PC-3 (cell line): ENCODE measurements at regions not wholly inside any gene's neighbourhood (a gene's known extent, or its start where the extent isn't known, plus 50 kb on each side); places are given as distances from the start of the nearest gene placed in this dataset.
"Not testable (repeated sequence)": the region's sequence is repeated elsewhere in the genome, so short reads cannot be mapped to it uniquely, and the experiment has no call there.

Experiments used
- ATAC-seq: fragments of 200-7000 bp; cut with Tn5 transposase; 2 replicates; pipeline ENCODE4 v1.9.1; 2020; ENCODE audit warnings: mild to moderate bottlenecking, moderate library complexity
- BruUV-seq: library from RNA; stranded (reverse); fragments of 400-500 nt; replicated peaks from 2 replicates; lab custom pipeline; 2021; lab: Mats Ljungman, UMichigan
- CTCF ChIA-PET: fragments of 300-600 bp; sonication (Branson Sonifier 250); formaldehyde crosslinking; loops from one replicate; lab custom pipeline; 2022; ENCODE audit warnings: antibody characterized with exemption; lab: Charles Lee
- POLR2A ChIA-PET: fragments of 300-600 bp; sonication (Branson Sonifier 250); formaldehyde crosslinking; loops from one replicate; lab custom pipeline; 2022; ENCODE audit warnings: antibody characterized with exemption; ENCODE audit not compliant: unreplicated experiment; lab: Charles Lee
- DNase-seq: peaks from one replicate; pipeline ENCODE4 v3.0.0-alpha.2; 2015
- H2AFZ ChIP-seq: fragments of 300-600 bp; sonication (generic); 2 replicates; pipeline ENCODE4 v1.6.0; 2016; ENCODE audit warnings: antibody characterized with exemption, low read length
- H3F3A ChIP-seq: fragments of 300-600 bp; sonication (generic); one replicate; pipeline ENCODE4 v1.6.0; 2017; ENCODE audit warnings: antibody characterized with exemption, low read length, control low read depth, mild to moderate bottlenecking; ENCODE audit not compliant: unreplicated experiment
- H3K27ac ChIP-seq: fragments of 300-600 bp; sonication (generic); 2 replicates; pipeline ENCODE4 v1.5.1; 2016; ENCODE audit warnings: mild to moderate bottlenecking, low read length
- H3K27me3 ChIP-seq: fragments of 300-600 bp; sonication (generic); 2 replicates; pipeline ENCODE4 v1.6.1; 2016; ENCODE audit warnings: low read length, mixed read lengths
- H3K36me3 ChIP-seq: fragments of 300-600 bp; sonication (generic); 2 replicates; pipeline ENCODE4 v1.6.1; 2016; ENCODE audit warnings: low read depth, mixed run types, low read length, mixed read lengths
- H3K4me1 ChIP-seq: fragments of 300-600 bp; sonication (generic); 2 replicates; pipeline ENCODE4 v1.5.1; 2016; ENCODE audit warnings: low read length; ENCODE audit not compliant: insufficient read depth
- H3K4me2 ChIP-seq: fragments of 300-600 bp; sonication (generic); 2 replicates; pipeline ENCODE4 v1.6.0; 2016; ENCODE audit warnings: low read length
- H3K4me3 ChIP-seq: fragments of 300-600 bp; sonication (generic); 2 replicates; pipeline ENCODE4 v1.5.1; 2016; ENCODE audit warnings: mild to moderate bottlenecking, low read length, mixed read lengths
- H3K79me2 ChIP-seq: fragments of 300-600 bp; sonication (generic); 2 replicates; pipeline ENCODE4 v1.6.1; 2017; ENCODE audit warnings: low read length, mixed read lengths
- H3K9ac ChIP-seq: fragments of 300-600 bp; sonication (generic); 2 replicates; pipeline ENCODE4 v1.6.0; 2016; ENCODE audit warnings: mild to moderate bottlenecking, low read length
- H3K9me2 ChIP-seq: fragments of 300-600 bp; sonication (generic); replicated peaks from 2 replicates; pipeline ENCODE4 v1.6.1; 2016; ENCODE audit warnings: mixed run types, low read length, mixed read lengths
- H3K9me3 ChIP-seq: fragments of 300-600 bp; sonication (generic); 2 replicates; pipeline ENCODE4 v1.6.1; 2016; ENCODE audit warnings: low read length, mixed read lengths
- H4K20me1 ChIP-seq: fragments of 300-600 bp; sonication (generic); 2 replicates; pipeline ENCODE4 v1.6.1; 2016; ENCODE audit warnings: low read length, mixed read lengths
- EZH2 ChIP-seq: fragments of 300-600 bp; sonication (generic); IDR thresholded peaks from one replicate; pipeline ENCODE4 v1.6.1; 2017; ENCODE audit warnings: antibody characterized with exemption, mild to moderate bottlenecking, low read length; ENCODE audit not compliant: unreplicated experiment
- EZH2phosphoT487 ChIP-seq: fragments of 300-600 bp; sonication (generic); IDR thresholded peaks from 2 replicates; pipeline ENCODE4 v1.6.1; 2018; ENCODE audit warnings: mild to moderate bottlenecking, antibody characterized with exemption, low read length, borderline replicate concordance
- intact Hi-C: fragments of 100-400 bp; cut with micrococcal nuclease; formaldehyde crosslinking; loops from 2 replicates; pipeline ENCODE4 v1.9.0; 2023
- TF ChIP-seq, protein P1 (sequence below): fragments of 300-600 bp; sonication (generic); conservative IDR thresholded peaks from 2 replicates; pipeline ENCODE4 v1.5.1; 2017; ENCODE audit warnings: antibody characterized with exemption, low read depth, mild to moderate bottlenecking, low read length

DNA sequence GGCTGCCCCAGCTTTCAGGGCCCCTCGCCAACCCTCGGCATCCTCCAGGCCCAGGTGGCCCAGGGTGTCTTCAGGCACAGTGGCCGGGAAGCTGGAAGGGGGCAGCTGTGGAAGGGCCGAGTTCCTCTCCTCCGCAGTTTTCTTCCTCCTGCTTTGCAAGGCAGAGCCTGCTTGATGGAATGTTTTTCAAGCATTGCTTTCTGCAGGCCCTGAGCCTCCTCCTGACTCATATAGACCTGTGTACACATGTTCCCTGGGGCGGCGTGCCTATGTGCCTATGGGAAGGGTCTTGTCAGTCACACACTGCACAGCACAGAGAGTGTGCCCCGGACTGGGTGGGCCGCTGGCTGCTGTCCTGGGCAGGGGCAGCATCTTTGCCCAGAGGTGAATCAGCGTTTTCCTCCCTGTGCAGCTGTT lies 107.5 kb downstream of the ERMARD start:
- H3K9ac ChIP-seq: no peak overlapping the region
- no peaks in the 10 kb centered on the region for H3K4me1 ChIP-seq
- H3K9me3 ChIP-seq: no peaks in the 10 kb centered on the region
- H3K4me3 ChIP-seq: no peak overlapping the region
- TF ChIP-seq EZH2: no peak
- H3K9me2 ChIP-seq: no peaks in the 10 kb centered on the region
- POLR2A ChIA-PET: no interaction called here
- H3K4me2 ChIP-seq: no peak overlapping the region
- intact Hi-C loops: no loop called here
- H3F3A ChIP-seq: no peaks in the 10 kb centered on the region
- H3K79me2 ChIP-seq: no peaks in the 10 kb centered on the region
- no peaks in the 10 kb centered on the region for H3K36me3 ChIP-seq
- ATAC-seq (no peak), DNase-seq (no peak)
- H3K27ac ChIP-seq: no peak overlapping the region
- H4K20me1 ChIP-seq: no peaks in the 10 kb centered on the region
- CTCF ChIA-PET: no interaction called here
- no peak overlapping the region for H2AFZ ChIP-seq
- H3K27me3 ChIP-seq: no peaks in the 10 kb centered on the region
- BruUV-seq: no TSS peak

DNA sequence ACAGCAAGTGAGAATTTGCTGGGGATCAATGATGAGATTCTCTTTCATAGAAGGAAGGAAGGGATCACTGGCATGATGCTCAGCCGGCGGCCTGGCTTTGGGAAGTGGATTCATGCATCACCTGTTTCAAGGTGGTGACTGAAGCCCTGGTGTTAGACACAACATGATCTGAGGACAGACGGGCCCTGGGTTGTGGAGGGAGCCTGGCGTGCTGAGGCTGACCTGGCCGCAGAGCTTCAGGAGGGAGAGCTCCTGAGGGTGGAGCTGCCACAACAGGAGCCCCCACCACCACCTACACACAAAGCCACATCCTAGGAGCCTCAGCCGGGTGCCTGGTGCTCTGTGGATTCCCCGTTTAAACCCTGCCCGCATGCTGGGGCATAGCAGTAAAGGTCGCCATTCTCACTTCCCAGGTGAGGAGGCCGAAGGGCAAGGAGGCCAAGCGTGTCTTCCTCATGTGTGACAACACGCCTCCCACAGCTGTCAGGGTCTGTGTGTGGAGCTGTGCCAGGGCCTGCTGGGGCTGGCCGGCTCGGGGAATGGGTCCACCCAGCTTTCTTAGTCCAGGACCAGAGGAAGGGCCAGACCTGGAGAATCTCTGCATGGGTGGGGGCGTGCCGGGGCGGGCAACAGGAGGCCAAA lies 107.0 kb downstream of the ERMARD start:
- ChIA-PET POLR2A (no interaction called here), CTCF (no interaction called here)
- TF ChIP-seq EZH2 (no peak), EZH2phosphoT487 (no peak)
- TF ChIP-seq, protein P1, sequence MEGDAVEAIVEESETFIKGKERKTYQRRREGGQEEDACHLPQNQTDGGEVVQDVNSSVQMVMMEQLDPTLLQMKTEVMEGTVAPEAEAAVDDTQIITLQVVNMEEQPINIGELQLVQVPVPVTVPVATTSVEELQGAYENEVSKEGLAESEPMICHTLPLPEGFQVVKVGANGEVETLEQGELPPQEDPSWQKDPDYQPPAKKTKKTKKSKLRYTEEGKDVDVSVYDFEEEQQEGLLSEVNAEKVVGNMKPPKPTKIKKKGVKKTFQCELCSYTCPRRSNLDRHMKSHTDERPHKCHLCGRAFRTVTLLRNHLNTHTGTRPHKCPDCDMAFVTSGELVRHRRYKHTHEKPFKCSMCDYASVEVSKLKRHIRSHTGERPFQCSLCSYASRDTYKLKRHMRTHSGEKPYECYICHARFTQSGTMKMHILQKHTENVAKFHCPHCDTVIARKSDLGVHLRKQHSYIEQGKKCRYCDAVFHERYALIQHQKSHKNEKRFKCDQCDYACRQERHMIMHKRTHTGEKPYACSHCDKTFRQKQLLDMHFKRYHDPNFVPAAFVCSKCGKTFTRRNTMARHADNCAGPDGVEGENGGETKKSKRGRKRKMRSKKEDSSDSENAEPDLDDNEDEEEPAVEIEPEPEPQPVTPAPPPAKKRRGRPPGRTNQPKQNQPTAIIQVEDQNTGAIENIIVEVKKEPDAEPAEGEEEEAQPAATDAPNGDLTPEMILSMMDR: no peak
- H3K9me3 ChIP-seq: no peaks in the 10 kb centered on the region
- no peak overlapping the region for H2AFZ ChIP-seq
- BruUV-seq: no TSS peak
- intact Hi-C loops: no loop called here
- H3K36me3 ChIP-seq: no peaks in the 10 kb centered on the region
- ATAC-seq (no peak), DNase-seq (no peak)
- H3K27ac ChIP-seq: no peak overlapping the region
- no peaks in the 10 kb centered on the region for H3K27me3 ChIP-seq
- no peaks in the 10 kb centered on the region for H4K20me1 ChIP-seq
- no peak overlapping the region for H3K9ac ChIP-seq
- H3K4me2 ChIP-seq: no peak overlapping the region
- no peaks in the 10 kb centered on the region for H3K4me1 ChIP-seq
- H3K4me3 ChIP-seq: no peak overlapping the region
- no peaks in the 10 kb centered on the region for H3K79me2 ChIP-seq
- no peaks in the 10 kb centered on the region for H3K9me2 ChIP-seq
- no peaks in the 10 kb centered on the region for H3F3A ChIP-seq

DNA sequence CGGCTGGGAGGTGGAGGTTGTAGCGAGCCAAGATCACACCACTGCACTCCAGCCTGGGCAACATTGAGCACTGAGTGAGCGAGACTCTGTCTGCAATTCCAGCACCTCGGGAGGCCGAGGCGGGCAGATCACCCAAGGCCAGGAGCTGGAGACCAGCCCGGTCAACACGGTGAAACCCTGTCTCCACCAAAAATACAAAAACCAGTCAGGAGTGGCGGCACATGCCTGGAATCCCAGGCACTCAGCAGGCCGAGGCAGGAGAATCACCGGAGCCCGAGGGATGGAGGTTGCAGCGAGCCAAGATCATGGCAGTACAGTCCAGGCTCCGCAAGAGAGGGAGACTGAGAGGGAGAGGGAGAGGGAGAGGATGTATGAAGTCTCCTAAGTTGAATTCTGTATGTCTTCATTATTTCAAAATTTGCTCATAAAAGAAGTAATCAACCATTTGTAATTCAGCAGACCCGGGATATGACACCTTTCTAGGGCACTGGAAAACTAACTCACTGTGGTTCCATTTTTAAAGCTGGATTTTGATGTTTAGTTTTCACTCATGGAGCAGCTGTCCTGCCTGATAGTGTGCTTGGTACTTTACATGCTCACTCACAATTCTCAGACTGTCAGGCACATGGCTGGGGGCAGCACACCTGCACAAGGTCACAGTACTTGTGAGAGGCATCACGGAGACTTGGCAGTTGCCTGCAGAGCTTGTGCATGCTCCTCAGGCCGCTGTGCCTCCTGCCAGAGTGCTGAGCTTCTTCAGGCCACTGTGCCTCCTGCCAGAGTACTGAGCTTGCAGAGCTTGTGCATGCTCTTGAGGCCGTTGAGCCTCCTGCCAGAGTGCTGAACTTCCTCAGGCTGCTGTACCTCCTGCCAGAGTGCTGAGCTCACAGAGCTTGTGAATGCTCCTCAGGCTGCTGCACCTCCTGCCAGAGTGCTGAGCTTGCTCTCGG lies 106.2 kb downstream of the ERMARD start:
- BruUV-seq: no TSS peak
- Histone ChIP-seq H2AFZ (no peak overlapping the region), H3K4me3 (no peak overlapping the region), H4K20me1 (no peaks in the 10 kb centered on the region), H3K4me2 (no peak overlapping the region), H3K27ac (no peak overlapping the region), H3K9me2 (no peaks in the 10 kb centered on the region), H3K27me3 (no peaks in the 10 kb centered on the region), H3K79me2 (no peaks in the 10 kb centered on the region), H3F3A (no peaks in the 10 kb centered on the region), H3K9me3 (no peaks in the 10 kb centered on the region), H3K9ac (no peak overlapping the region), H3K4me1 (peaks cover 2% of the 10 kb centered on the region), H3K36me3 (no peaks in the 10 kb centered on the region)
- ATAC-seq: no peak
- CTCF ChIA-PET: no interaction called here
- intact Hi-C loops: no loop called here
- TF ChIP-seq EZH2 (no peak), EZH2phosphoT487 (no peak)
- TF ChIP-seq, protein P1: no peak
- DNase-seq: no peak
- POLR2A ChIA-PET: no interaction called here

DNA sequence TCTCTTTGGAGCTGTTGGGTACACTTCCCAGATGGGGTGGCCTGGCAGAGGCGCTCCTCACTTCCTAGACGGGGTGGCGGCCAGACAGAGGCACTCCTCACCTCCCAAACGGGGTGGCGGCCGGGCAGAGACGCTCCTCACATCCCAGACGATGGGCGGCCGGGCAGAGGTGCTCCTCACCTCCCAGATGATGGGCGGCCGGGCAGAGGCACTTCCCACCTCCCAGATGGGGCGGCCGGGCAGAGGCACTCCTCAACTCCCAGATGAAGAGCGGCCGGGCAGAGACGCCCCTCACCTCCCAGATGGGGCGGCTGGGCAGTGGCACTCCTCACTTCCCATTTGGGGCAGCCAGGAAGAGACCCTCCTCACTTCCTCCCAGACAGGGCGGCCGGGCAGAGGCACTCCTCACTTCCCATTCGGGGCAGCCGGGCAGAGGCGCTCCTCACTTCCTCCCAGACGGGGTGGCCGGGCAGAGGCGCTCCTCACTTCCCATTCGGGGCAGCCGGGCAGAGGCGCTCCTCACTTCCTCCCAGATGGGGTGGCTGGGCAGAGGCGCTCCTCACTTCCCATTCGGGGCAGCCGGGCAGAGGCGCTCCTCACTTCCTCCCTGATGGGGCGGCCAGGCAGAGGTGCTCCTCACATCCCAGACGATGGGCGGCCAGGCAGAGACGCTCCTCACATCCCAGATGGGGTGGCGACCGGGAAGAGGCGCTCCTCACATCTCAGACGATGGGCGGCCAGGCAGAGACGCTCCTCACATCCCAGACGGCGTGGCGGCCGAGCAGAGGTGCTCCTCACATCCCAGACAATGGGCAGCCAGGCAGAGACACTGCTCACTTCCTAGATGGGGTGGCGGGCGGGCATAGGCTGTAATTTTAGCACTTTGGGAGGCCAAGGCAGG lies 105.3 kb downstream of the ERMARD start:
- H3K79me2 ChIP-seq, H4K20me1 ChIP-seq, H3K27me3 ChIP-seq, H2AFZ ChIP-seq, H3K4me2 ChIP-seq, ATAC-seq, H3K9me3 ChIP-seq, DNase-seq, H3F3A ChIP-seq, H3K4me3 ChIP-seq, H3K27ac ChIP-seq, H3K9me2 ChIP-seq, BruUV-seq, CTCF ChIA-PET, H3K9ac ChIP-seq, H3K36me3 ChIP-seq, intact Hi-C loops, POLR2A ChIA-PET: not testable (repeated sequence)
- peaks cover 11% of the 10 kb centered on the region for H3K4me1 ChIP-seq
